Activated naive CD4-positive, alpha-beta T cell (primary cell): ENCODE measurements at regions not wholly inside any gene's neighbourhood (a gene's known extent, or its start where the extent isn't known, plus 50 kb on each side); places are given as distances from the start of the nearest gene placed in this dataset.

ENCODE experiments used
- DNase-seq, 4 experiments: peaks; one replicate each; lab custom pipeline; 2025; lab: John Stamatoyannopoulos, UW

DNA sequence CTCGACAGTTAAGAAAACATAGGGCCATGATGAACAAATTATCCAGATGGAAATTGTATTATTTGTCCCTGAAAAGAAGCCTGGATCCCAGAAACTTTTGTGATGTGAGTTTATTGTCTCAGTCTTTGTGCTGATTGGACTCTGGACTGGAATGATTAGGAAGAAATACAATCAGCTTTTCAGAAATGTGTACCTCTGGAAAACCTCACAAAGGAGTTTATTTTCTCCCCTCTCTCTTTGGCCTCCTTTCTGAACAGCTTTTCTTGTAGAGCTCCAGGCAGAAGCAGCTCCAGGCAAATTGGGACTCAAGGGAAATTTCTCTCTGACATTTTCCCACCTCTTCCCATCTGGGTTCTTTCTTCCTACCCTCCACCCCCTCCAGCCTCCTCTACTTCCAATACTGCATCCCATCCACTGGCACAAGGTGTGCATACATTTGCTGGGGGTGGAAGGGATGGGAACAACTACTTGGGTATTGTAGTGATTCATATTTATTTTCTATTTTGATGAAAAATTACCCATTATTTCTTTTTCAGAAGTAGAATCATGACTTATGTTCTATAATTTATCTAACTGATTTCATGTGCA is 119.7 kb downstream of the CD47 start:
- no peak for DNase-seq

- no peak for DNase-seq
Measured at GRCh38 chr3:107969994-107970819, 120.6 kb downstream of the CD47 start.

- no peak for DNase-seq
Measured at GRCh38 chr3:107969525-107969924, 121.3 kb downstream of the CD47 start.

GRCh38 chr3:107966276-107966675 is 124.6 kb downstream of the CD47 start:
- no peak for DNase-seq

- no peak for DNase-seq
Measured at GRCh38 chr3:107965136-107965655, 125.6 kb downstream of the CD47 start.

DNA sequence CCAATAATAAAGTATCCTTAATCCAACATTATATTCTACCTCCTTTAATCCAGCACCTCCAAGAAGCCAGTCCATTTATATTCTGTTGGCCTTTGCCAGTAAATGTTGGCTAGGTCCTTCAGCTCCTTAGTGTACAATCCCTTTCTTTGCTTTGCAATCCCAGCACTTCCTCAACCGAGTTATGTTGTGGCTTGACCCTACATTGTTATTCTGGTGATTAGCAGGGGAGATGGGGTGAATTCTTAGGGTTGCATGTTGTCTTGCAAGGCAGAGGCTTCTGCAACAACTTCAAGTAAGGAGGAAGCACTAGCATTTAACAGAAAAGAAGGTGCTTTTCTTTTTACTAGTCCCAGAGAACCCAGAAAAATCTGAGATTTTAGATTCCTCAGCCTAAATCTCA is 127.2 kb downstream of the CD47 start:
- no peak for DNase-seq

- no peak for DNase-seq
Measured at GRCh38 chr3:107962946-107963345, 127.9 kb downstream of the CD47 start.

DNA sequence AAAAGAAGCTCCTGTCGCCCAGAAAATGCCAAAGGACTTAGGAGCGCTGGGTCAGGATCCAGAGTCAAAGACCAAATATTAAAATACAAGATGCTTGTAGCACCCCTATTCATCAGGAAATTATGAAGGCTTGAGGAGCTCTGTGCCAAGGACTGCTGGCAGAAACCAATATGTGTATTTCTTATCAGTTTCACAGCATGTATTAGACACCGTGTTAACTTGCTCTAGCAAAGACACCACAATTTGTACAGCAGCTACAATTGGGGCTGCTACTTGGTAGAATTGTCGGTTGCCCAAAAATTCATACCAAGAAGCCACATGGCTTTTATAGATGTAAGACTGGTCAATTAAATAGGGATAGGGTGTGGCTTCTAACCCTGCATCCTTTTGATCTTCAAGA is 128.8 kb downstream of the CD47 start:
- DNase-seq: no peak

- DNase-seq: no peak
Measured at GRCh38 chr3:107959550-107960154, 131.2 kb downstream of the CD47 start.

DNA sequence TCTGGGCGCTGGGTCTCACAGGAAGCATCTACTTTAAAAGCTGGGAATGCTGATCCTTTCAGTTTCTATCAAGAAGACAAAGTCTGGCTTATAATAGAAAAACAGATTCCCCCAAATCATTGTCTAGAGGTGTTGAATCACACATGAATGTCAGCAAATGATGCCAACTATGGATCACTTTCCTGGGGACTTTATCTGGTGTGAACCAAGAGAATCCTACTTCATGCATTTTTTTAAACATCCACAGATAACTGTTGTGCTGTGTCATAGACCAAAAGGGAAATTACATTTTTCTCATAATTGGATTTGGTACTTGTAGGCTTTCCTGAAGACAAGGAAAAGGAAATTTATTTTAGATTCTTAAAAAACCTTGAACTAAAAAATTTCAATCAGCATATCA is 132.7 kb downstream of the CD47 start:
- no peak for DNase-seq

DNA sequence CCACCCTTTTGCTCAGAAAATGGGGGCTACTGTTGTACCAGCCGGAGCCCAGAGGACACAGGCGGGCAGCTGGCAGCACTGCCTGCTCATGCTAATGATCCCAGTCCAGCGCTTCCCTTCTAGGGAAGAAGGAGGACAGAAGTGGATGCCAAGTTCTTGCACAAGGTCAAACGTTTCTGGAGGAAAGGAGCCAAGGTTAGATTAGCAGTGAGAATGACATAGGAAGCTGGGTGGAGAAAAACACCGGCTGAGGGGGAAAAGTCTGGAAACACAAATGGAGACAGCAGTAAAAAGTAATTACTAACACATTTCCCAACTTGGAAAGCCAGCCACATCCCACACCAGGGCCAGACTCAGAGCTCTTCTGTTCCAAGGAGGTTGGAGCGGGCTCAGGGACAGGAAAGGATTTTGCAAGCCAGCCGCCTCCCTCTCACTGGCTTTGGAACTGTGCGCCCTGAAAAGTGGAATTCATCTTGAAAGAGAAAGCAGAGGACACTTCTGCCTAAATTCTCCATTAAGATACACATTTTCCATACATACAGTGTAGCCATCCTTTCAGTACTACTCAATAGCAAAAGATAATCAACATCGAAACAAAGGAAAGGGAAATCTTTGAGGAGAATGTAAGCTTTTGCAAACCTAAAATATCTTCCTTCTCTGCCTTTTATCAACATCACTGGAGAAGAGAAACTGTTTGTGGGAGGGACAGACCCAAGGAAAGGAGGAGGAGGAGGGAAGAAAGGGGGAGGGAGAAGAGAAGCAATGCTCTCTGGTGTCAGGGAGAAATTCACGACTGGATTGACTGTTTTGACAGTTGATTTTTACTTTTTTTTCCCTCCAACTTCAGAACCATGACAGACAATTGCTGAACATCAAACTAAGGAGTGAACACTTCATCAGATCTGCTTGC is 133.6 kb downstream of the CD47 start:
- DNase-seq: no peak

DNA sequence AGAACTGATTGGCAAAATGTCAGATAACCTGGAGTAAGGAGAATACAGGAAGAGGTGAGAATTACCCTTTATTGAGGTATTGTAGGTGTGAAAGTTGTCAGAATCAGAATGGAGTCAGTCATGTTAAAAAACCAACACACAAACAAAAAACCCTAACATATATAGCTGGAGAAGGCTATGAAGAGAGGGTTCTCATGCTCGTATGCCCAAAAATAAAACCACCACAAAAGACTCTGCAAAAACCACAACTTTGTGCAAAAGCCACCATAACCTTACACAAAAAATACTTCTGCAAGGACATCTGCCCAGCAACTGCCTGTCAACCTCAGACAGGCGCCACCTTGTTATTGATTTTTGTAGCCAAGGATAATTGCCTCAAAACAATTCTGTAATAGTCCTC is 136.0 kb downstream of the CD47 start:
- DNase-seq: no peak

DNA sequence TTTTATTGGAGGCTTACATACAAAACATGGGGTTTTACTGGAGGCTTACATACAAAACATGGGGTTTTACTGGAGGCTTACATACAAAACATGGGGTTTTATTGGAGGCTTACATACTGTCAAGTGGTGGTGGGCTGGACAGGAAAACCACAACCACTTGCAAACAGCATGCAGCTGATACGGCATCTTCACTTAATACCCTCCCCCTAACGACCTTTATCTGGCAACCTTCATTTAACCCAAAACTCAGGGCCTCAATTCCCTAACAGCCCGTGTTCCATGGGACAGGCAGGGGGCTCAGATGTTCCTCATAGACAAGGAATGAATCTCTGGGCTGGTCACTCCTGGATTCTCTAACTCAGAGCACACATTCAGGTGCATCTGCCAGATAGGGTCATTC is 137.1 kb downstream of the CD47 start:
- DNase-seq: no peak

DNA sequence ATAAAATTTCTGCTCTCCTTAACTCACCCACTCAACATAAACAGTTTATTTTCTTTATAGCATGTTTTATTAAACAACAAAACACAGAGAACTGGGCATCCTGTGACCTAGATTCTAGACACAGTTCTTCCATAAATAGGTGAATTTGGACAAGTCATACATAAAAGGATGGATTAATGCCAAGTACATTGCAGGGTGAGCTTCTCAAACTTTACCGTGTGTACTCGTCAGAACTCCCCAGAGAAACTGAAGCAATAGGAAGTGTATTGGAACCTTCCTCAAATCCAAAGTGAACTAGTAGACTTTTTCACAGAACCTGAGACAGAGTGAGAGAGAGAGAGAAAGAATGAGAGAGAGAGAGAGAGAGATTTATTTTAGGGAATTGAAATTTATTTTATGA is 139.7 kb downstream of the CD47 start:
- DNase-seq: no peak

GRCh38 chr3:107950417-107950816 is 140.4 kb downstream of the CD47 start:
- DNase-seq: no peak

- no peak for DNase-seq
Measured at GRCh38 chr3:107949394-107949970, 141.3 kb downstream of the CD47 start.

DNA sequence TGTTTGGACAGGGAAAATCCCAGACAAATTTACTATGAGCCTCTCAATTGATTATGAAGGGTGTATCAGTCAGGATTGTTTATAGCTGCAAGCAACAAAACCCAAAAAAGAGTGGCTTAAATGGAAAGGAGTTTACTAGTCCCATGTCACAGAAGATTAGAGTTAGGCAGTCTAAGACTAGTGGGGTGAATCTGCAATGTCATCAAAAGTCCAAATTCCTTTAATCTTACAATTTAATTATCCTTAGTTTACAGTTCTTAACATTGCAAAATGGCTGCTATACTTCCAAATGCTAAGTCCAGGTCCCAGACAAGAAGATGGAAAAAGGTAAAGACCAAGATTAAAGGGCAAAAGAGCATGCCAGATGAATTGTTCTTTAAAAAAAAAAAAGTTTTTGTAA is 143.6 kb downstream of the CD47 start:
- DNase-seq: no peak

DNA sequence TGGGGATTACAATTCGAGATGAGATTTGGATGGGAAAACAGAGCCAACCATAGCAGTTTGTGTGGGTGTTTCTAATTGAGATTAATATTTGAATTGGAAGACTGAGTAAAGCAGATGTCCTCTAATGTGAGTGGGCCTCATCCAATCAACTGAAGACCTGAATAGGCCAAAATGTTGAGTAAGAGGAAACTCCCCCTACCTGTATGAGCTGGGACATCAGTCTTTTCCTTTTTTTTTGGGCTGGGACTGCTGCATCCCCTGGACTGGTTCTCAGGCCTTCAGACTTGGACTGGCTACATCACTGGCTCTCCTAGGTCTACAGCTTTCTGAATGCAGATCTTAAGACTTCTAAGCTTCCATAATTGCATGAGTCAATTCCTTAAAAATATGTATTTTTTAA is 144.1 kb downstream of the CD47 start:
- no peak for DNase-seq

DNA sequence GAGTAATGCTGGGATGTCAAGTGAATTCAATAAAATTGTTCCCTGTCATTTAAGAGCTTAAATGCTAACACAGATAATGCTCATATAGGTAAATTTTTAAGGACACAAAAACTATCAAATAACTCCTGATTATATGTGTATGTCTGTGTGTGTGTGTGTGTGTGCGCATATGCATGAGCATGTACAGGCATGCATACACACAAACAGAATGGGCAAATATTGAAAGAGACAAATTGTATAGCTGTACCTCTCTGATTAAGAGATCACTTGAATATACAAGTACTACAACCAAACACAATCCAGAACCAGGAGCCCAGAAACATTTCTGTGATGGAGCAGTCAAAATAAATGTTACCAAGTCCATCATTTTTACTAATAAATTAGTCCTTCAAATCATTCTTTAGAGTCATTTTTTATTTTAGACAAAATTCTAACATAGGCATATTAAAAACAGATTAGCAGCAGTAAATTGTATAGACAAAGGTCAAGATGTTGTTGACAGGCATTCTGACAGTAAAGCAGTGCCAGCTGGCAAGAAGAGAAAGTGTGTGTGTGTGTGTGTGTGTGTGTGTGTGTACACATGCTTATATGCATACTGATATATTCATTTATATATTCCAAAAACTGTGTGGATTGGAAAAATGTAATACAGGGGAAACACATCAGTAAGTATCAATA is 145.3 kb downstream of the CD47 start:
- no peak for DNase-seq

DNA sequence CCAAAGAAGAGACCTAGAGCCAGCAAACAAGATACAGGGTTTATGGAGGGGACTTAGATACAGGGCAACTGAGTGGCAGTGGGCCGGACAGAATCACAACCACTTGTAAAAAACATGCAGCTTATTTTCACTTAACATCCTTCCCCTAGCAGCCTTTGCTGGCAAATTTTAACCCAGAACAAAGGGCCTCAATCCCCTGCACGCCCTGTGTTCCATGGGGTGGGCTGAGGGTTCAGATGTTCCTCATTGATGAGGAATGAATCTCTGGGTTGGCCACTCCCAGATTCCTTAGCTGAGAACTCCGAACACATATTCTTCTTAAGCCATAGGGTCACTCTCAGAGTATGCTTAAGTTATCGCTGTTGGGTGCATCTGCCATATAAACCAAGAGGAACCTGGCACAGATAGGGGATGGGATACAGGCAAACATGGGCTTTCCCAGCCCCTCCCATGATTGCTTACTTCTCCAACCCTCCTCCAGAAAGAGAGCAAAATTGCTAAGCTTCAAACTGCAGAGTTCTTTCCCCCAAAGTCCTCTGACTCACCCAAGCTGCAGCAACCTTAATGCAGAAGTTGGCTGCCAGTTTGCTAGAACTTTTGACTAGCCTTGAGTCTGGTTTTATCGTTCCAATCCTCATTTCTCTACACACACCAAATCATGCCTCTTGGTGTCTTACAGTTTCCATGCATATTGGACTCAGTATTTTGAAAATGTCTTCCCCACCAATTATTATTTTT is 146.9 kb downstream of the CD47 start:
- no peak for DNase-seq
